OCI-LY7 (cell line): ENCODE measurements at regions not wholly inside any gene's neighbourhood (a gene's known extent, or its start where the extent isn't known, plus 50 kb on each side); places are given as distances from the start of the nearest gene placed in this dataset.

ENCODE experiments used
- EZH2phosphoT487 ChIP-seq: fragments of 200-600 bp; sonication (generic); IDR thresholded peaks from 2 replicates; pipeline ENCODE4 v1.6.1; 2018; ENCODE audit warnings: low read depth, borderline replicate concordance, mild to moderate bottlenecking, mixed run types, antibody characterized with exemption, low read length, moderate library complexity, mixed read lengths
- TF ChIP-seq, protein P1 (sequence below): fragments of 200-600 bp; sonication (generic); conservative IDR thresholded peaks from 2 replicates; pipeline ENCODE4 v1.5.1; 2014; ENCODE audit warnings: mild to moderate bottlenecking, antibody characterized with exemption, low read length, moderate library complexity, mixed read lengths

DNA sequence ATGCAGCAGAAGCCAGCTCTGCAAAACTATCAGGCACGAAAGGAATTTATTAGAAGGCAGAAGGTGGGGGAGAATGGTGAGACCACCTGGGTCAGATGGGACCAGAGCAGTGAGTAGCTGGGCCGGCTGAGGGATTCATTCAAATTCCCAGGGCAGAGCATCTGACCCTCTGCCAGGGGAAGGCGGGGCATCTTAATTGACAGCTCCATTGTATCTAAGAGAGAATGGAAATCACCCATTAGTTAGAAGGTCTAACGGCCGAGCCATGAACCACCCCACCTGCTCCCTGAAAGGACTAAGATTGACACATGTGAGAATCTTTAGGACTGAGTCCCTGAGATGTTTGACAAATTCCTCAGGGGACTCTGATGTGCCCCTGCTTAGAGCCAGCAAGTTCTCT lies 83.7 kb downstream of the PHETA1 start:
- TF ChIP-seq, protein P1, sequence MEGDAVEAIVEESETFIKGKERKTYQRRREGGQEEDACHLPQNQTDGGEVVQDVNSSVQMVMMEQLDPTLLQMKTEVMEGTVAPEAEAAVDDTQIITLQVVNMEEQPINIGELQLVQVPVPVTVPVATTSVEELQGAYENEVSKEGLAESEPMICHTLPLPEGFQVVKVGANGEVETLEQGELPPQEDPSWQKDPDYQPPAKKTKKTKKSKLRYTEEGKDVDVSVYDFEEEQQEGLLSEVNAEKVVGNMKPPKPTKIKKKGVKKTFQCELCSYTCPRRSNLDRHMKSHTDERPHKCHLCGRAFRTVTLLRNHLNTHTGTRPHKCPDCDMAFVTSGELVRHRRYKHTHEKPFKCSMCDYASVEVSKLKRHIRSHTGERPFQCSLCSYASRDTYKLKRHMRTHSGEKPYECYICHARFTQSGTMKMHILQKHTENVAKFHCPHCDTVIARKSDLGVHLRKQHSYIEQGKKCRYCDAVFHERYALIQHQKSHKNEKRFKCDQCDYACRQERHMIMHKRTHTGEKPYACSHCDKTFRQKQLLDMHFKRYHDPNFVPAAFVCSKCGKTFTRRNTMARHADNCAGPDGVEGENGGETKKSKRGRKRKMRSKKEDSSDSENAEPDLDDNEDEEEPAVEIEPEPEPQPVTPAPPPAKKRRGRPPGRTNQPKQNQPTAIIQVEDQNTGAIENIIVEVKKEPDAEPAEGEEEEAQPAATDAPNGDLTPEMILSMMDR: no peak
- no peak for TF ChIP-seq EZH2phosphoT487
